Kidney capillary endothelial cell (primary cell): ENCODE measurements at regions not wholly inside any gene's neighbourhood (a gene's known extent, or its start where the extent isn't known, plus 50 kb on each side); places are given as distances from the start of the nearest gene placed in this dataset.
"Not testable (repeated sequence)": the region's sequence is repeated elsewhere in the genome, so short reads cannot be mapped to it uniquely, and the experiment has no call there.

Source experiments
- DNase-seq: peaks from one replicate; pipeline ENCODE4 v3.0.0-alpha.2; 2018; ENCODE audit warnings: low spot score

DNA sequence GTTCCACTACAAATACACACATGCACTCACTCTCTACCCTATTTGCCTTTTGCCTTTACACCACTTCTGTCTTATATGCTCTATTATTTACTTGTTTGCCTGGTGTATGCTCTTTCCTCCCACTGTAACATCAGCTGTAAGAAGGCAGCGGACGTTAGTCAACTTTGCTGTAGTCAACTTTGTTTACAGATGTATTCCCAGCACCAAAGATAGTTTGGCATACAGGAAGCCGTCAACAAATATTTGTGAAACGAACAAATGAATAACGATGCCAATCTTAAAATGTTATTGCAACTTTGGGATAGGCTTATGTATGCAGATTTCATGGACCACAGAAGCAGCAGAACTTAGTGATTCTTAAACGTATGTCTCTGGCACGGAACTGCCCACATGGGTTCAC, 138.3 kb upstream of the GALNT2 start:
- DNase-seq = no peak

GRCh38 chr1:229931751-229932150, 135.3 kb upstream of the GALNT2 start:
- DNase-seq = not testable (repeated sequence)

- not testable (repeated sequence) for DNase-seq
Observed at GRCh38 chr1:229935157-229935556, 131.9 kb upstream of the GALNT2 start.

- DNase-seq = no peak
Observed at GRCh38 chr1:229938551-229938950, 128.5 kb upstream of the GALNT2 start.

- no peak for DNase-seq
Observed at GRCh38 chr1:229940684-229941083, 126.4 kb upstream of the GALNT2 start.

GRCh38 chr1:229941160-229941559, 125.9 kb upstream of the GALNT2 start:
- no peak for DNase-seq

GRCh38 chr1:229941831-229942230, 125.2 kb upstream of the GALNT2 start:
- DNase-seq = no peak

DNA sequence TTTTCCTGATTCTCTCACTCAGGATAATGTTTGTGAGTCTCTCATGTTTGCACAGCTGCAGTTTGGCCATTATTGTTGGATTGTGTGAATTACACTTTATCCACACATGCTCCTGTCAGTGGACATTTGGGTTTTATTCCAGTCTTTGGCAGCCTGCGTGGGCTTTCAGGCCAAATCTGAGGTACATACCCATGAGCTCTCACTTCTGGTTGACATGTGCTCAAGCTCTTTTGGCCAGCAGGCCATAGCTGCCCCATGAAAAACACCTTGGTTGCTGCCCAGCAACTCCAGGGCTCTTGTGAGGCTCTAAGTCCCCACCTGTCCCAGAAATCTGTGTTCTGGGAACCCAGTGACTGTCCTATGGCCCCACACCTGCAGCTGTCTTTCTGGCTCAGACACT, 124.5 kb upstream of the GALNT2 start:
- DNase-seq = no peak

DNA sequence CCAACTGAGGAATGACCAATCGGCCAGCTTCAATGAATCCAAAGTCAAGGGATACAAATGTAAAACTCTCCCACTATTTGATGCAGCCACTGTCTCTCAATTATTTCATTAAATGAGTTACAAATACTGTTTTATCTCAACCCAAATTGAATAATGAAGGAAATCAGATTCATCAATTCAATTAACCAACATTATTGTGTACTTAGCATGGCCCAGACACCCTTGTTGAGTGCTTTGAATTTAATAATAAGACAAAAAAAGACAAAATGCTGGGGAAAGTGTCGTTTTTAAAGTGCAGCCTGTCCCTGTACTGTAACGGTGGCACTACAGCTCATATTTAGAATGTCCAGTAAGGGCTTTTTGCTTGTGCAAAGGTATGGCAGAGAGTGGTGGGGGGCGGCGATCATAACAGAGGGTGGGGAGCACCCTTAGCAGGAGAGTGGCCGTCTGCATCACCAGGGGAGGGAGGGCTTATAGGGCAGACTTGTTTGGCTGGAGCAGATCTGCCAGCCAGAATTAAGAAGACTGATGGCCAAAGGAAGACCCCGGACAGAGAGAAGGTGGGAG, 123.8 kb upstream of the GALNT2 start:
- no peak for DNase-seq

GRCh38 chr1:229943988-229944743, 122.9 kb upstream of the GALNT2 start:
- DNase-seq = no peak

DNA sequence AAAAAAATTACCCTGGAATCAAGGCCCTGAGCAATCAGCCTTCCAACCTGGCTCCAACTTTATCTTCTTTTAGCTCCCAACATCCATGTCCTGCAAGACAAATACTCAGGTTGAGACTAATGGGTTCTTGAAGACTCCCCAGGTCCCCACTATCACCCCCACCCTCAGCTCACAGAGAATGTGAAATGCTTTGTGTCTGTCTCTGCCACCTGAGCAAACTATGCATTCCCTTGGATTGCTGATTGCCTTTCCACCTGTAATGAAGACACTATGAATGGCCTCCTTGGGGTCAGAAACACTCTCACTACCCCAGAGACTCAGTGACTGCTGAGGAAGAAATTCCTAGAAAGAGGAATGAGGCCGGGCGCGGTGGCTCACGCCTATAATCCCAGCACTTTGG, 121.2 kb upstream of the GALNT2 start:
- DNase-seq = no peak

- DNase-seq = no peak
Observed at GRCh38 chr1:229947968-229948367, 119.1 kb upstream of the GALNT2 start.

GRCh38 chr1:229948438-229948837, 118.6 kb upstream of the GALNT2 start:
- no peak for DNase-seq

DNA sequence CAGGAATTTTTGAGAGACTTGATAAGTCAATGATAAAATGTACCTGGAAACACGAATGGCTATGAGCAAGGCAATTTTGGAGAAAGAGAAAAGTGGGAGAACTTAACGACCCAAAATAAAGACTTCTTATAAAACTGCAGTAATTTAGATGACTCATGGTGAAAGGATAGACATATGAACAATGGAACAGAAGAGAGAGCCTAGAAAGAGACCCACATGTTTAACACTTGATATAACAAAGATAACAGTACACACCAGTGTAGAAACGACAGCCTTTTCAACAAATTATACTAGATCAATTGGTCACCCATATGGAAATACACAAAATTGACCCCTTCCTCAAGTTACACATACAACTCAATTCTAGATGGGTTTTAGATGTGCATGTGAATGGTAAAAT, 117.5 kb upstream of the GALNT2 start:
- no peak for DNase-seq

GRCh38 chr1:229950020-229950419, 117.0 kb upstream of the GALNT2 start:
- no peak for DNase-seq

DNA sequence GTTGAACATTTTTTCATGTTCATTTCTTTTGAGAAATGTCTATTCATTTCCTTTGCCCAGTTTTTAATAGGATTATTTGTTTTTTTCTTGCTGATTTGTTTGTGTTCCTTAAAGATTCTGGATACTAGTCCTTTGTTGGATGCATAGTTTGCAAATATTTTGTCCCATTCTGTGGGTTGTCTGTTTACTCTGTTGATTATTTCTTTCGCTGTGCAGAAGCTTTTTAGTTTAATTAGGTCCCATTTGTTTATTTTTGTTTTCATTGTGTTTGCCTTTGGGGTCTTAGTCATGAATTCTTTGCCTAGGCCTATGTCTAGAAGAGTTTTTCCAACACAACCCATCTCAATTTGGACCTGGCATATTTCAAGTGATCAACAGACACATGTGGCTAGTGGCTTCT, 116.1 kb upstream of the GALNT2 start:
- DNase-seq = no peak

DNA sequence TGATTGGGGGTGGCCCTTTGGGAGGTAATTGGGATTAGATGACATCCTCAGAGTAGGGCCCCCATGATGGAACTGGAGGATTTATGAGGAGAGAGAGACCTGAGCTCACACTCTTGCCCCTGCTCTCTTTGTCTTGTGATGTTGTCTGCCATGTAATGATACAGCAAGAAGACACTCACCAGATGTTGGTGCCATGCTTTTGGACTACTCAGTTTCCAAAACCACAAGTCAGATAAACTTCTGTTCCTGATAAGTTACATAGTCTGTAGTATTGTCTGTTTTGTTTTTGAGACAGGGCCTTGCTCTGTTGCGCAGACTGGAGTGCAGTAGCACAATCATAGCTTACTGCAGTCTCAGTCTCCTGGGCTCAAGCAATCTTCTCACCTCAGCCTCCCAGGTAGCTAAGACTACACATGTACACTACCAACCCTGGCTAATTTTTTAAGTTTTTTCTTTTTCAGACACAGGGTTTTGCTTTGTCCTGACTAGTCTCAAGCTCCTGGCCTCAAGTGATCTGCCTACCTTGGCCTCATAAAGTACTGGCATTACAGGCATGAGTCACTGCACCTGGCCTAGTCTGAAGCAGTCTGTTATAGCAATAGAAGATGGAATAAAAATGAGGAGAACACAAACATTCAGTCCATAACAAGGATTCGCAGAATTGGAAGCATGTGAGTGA, 115.0 kb upstream of the GALNT2 start:
- DNase-seq = no peak

GRCh38 chr1:229952670-229953520, 114.1 kb upstream of the GALNT2 start:
- DNase-seq = no peak

DNA sequence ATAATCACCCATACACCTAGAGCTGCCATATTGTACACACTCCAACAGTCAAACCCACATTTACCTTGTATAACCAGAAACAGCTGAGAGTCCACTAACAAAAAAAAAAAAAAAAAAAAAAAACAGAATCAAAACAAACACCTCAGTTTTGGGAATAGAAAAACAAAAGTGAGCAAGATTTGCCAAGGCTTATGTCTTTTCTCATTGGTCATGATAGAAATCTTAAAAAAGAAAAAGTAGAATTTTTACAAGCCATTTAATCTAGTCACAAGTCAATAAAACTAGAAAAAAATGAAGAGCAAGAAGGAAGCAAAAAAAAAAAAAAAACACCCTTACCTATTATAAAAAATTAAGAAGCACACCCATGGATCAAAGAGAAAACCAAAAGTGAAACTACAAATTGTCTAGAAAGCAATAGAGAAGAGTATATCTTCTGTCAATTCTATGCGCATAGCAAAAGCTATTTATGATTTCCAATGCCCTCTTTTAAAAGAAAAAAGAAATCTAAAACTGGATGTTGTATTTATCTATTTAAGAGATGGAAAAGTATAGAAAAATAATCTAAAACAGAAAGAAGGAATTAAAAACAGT, 113.2 kb upstream of the GALNT2 start:
- no peak for DNase-seq

DNA sequence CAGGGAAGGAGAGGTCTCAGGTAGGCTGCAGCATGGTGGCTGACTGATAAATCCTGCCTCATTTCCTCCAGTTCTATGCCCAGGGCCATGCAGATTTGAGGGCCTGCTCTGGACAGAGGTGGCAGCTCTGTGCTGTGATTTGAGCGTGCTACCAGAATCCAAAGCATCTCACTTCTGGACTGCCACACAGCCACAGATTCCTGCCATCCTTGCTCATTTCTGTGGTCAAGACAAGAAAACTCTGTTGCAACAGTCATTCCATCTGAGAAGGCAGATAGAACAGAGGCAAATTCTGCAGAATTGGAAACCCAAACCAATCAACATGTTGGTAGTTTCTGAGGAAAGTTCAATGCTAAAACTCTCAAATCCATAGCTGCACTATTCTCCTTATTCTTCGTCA, 102.8 kb upstream of the GALNT2 start:
- no peak for DNase-seq

DNA sequence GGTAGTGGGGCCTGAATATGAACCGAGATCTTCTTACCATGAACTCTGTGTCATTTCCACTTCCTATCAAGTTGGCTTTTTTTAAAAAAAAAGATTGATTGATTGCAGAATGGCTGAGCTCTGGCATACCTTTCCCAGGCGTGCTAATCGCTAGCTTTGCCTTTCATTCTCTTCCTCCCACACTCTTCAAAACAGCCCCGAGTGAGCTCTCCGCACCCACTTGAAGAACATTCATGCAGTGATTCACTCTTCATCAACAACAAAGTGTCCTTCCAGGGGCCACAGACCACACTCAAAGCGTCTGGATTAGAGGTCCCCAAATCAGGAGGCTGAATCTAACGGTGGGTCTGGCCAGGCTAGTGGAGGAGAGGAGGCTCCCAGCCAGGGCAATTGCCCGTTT, 96.3 kb upstream of the GALNT2 start:
- no peak for DNase-seq

- DNase-seq = no peak
Observed at GRCh38 chr1:229971141-229971540, 95.9 kb upstream of the GALNT2 start.
